ACHN (cell line): ENCODE measurements at regions not wholly inside any gene's neighbourhood (a gene's known extent, or its start where the extent isn't known, plus 50 kb on each side); places are given as distances from the start of the nearest gene placed in this dataset.

Experiments used
- DNase-seq: peaks from one replicate; pipeline ENCODE4 v3.0.0-alpha.2; 2015
- in situ Hi-C: cut with HindIII; loops from 2 replicates; pipeline ENCODE4 v1.10.0; 2017; ENCODE audit warnings: low sequenced_read_pairs, low pct_ligation_motif_present, low pct_unique_long_range_greater_than_20kb

DNA sequence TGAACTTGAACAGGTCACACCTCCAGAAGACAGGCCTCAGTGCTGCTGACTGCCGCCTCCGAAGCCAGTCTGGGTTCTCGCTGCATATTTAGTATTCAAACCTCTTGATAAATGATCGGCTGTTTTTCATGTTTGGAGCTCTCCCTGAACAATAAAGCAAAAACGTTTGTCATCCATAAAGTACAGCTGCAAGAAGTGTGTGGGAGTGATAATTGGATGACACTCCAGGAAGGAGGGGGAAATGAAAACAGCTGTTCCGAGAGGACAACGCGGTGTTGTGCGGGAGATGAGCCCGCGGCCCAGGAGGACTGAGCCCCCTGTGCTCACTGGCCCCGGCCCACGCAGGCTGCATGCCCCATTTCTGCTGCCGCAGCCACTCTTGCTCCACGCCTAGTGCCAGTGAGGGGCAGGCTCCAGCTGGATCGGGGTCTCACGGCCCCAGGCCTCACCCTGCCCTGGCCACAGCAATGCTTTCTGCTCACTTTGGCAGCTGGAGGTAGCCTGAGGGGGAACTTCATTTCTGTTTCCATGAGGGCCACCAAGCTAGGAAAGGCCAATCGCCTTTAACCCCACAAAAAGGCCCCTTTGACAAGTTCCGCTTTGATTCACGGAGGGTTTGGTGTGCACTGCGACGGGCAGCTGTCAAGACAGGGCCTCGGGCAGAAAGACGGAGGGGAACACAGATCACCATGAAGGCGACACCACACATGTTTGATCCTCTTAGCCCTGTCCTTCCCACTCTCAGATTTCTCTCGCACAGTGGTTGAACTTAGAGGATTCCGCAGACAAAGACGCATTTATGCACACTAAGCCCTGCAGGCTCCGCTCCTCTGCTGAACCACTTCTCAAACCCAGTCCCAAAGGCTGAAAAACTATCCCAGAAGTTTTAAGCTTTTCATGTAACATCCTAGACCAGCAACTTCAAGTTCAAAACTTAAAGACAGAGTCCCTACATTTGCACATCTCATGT is 537.6 kb downstream of the EFNB2 start:
- DNase-seq, result no peak
- in situ Hi-C loops, result no loop called here

DNA sequence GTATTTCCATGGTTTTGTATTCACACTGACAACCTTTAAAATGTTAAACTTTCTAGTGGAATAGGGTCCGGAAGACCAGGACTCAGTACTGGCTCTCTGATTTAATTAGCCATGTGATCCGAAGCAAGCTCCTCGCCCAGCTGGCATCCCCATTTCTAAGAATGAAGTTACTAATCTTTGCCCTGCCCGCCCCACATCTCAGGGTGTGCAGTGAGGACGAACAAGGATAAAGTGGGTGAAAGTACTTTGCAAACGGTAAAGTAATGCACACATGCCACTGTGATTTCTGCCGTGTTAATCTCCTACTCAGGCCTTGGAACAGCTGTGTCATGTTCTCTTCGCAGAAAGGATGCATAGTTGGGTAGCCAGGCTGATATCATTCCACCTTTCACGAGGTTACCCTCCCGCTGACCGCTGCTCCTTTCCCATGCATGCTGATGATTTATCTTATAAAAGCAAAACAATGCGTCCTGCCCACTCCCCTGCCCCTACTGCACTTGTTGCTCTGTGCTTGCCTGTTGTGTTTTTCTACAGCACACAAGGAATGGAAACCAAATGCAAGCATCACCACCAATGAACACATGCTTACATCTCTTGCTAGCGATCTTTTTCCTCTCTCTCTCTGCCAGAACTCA is 539.0 kb downstream of the EFNB2 start:
- no peak for DNase-seq
- in situ Hi-C loops, result no loop called here

DNA sequence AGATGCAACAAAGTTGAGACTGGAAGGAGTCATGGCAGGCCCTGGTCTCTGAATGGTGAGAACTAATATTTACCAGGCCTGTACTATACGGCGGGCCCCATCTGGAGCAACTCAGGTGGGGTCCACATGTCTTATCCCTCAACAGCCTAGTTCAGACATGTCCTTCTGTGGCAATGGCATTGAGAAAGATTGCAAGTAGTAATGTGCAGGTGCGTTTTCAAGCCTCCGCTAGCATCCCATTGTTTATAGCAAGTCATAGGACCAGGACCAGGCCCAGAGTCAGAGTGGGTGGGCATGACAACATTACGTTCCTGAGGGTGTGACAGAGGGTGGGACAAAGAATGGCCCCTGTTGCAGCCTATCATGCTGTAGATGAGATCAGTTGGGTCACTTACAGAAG is 541.1 kb downstream of the EFNB2 start:
- in situ Hi-C loops, result no loop called here
- DNase-seq, result no peak

DNA sequence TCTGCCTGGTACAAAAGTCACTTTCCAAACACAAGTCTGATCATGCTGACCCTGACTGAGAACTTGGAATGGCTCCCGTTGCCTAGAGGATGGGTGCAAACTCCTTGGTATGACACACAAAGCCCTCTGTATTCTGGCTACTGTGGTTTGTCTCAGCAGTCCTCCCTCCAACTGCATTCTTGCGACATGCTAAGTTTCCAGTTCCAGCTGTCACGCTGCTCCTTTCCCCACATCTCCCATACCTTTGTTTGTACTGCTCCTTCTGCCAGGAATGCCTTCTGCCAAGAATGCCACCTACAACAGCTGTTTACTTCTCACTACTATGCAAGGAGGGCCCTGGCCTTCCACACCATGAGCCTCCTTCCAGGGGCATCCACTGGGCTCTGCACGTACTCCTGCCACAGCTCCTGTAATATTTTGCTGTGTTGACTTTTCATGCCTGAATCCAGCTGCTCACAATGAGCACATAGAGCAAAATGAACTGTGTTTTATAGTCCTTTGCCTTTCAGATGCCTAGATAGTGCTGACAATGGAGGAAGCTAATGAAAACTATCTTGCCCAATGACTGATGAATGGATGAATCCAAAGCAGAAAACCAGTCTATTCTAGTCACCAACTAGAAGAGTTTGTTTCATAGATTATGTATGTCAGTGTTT is 543.7 kb downstream of the EFNB2 start:
- no peak for DNase-seq
- in situ Hi-C loops, result no loop called here

- no peak for DNase-seq
- in situ Hi-C loops, result no loop called here
Observed at GRCh38 chr13:105991131-105991530, 544.3 kb downstream of the EFNB2 start.

GRCh38 chr13:105990256-105990958 is 545.1 kb downstream of the EFNB2 start:
- DNase-seq, result no peak
- in situ Hi-C loops, result no loop called here

DNA sequence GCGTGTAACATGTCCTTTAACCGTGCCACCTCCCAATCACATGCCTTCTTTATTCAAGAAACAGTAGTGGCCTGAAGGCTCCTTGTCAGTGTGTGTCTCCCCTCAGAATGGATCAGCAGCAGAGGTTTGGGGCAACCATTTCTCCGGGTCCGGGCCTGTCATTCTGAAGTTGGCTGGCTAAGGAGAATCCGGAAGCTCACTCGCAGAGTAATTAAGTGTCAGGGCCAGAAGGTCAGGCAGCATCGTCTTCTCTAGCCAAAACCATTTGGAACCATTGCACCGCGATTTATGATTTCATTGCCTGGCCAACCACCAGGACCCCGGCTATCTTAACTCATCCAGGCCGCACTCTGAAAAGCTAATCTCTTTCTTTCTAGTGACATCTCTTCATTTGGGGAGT is 550.8 kb downstream of the EFNB2 start:
- DNase-seq, result no peak
- in situ Hi-C loops, result no loop called here

DNA sequence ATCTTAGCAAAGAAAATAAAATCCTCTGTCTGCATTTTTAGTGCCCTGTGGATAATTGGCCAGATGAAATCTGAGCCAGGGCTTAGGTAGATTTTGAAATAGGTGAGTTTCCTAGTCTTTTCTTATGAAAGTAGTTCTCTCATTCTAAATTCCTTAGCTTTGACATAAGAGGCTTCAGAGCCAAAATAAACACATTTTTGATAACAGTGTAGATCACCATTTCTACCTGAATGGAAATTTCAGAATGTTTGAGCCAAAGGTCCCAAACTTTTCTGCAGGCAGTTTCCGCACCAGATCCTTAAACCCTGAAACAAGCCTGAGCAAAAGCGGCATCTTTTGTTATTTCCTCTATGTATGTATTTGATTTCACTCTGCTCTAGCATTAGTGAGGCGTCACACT is 551.2 kb downstream of the EFNB2 start:
- DNase-seq, result no peak
- in situ Hi-C loops, result no loop called here

DNA sequence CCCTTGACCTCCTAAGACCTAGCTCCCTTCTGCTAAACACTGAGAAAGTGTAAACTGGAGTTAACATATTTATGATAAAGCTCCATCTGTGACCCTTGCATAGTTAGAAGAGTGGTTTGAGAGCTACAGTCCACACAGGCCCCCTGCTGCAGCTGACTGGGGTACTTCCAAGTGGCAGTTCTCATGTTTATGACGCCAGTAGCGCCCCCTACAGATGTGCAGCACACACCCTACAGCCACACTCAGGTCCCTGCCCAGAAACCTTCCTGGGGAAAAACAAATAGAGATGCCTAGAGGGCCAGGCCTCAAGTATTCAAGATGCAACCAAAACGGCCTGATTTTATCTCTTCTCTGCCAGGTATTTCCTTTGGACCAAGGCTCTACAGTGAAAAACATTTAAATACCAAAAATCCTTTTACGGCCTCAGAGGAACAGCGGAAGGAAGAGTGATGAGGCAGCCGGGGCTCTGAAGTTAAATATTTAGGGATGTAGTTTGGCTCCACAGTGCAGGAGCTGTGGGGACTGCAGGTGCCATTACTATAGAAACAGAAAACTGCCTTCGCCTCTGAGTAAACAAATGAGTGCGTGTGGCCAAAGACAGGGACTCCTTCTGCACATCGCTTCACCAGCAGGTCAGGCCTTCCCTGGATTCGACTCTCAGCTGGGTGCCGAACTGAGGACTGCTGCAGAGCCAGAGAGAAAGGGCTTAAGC is 553.1 kb downstream of the EFNB2 start:
- in situ Hi-C loops, result no loop called here
- DNase-seq, result no peak

- in situ Hi-C loops, result no loop called here
- no peak for DNase-seq
Observed at GRCh38 chr13:105979131-105980011, 556.1 kb downstream of the EFNB2 start.

DNA sequence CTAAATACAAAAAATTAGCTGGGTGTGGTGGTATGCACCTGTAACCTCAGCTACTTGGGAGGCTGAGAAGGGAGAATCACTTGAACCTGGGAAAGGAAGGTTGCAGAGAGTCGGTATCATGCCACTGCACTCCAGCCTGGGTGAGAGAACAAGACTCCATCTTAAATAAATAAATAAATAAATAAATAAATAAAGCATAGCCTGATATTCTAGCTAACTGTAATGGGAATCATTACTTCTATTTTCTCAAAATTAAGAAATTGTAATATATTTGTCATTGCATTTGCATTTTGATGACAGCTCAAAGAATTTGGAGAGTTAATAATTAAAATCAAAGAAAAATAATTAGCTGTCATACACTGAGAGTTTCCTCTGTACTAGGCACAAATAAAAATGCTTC is 561.1 kb downstream of the EFNB2 start:
- DNase-seq, result no peak
- in situ Hi-C loops, result no loop called here

GRCh38 chr13:105972811-105973590 is 562.5 kb downstream of the EFNB2 start:
- DNase-seq, result no peak
- in situ Hi-C loops, result no loop called here

- no peak for DNase-seq
Observed at GRCh38 chr13:105972306-105972721, 563.1 kb downstream of the EFNB2 start.

GRCh38 chr13:105971738-105972137 is 563.7 kb downstream of the EFNB2 start:
- in situ Hi-C loops, result no loop called here

More at GRCh38 chr13:105972306-105972721, 563.1 kb downstream of the EFNB2 start:
- in situ Hi-C loops, result no loop called here

DNA sequence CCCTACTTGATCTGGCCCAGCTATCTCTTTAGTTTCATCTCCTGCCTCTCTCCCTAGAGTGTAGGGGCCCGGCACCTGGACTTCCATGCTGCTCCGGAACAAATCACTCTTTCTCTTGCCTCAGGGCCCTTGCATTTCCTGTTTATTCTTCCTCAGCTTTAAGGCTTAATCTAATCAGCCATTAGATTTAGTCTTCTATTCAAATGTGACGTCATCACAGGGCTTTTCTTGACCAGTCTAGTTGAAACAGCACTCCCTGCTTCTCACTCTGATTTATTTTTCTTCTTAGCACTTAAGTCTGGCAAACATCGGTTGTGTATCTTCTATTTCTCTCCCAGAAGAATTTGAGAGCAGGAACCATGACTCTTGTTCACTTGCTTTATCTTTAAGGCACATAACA is 564.1 kb downstream of the EFNB2 start:
- in situ Hi-C loops, result no loop called here
- DNase-seq, result no peak

More at GRCh38 chr13:105971738-105972137, 563.7 kb downstream of the EFNB2 start:
- no peak for DNase-seq

GRCh38 chr13:105969761-105970160 is 565.7 kb downstream of the EFNB2 start:
- peak; percentile 92 for DNase-seq
- in situ Hi-C loops, result no loop called here

DNA sequence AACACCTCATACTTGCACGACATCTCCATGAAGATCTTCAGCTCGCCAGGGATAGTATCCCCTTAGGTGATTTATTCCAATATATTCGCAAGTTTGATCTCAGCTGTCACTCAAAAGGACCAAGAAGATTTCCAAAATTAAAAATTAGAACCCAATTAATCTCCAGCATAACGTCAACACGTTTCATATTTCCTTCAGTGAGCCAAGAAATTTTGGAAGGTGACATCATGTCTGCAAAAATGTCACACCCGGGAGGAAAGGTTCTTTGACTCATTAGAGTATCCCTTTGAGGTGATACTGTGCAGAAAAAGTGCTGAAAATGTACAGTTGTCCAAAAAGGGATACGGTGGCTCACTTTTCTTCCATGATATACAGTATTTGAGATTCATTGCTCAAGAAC is 569.6 kb downstream of the EFNB2 start:
- in situ Hi-C loops, result no loop called here

More for the DNA sequence above, 569.6 kb downstream of the EFNB2 start:
- no peak for DNase-seq
